ENCODE measurements at regions not wholly inside any gene's neighbourhood (a gene's known extent, or its start where the extent isn't known, plus 50 kb on each side); places are given as distances from the start of the nearest gene placed in this dataset.

- TF ChIP-seq CTCF (IDR thresholded peaks at IDR 0.05; ENCODE audit: low read length) (no peak), EZH2 (optimal IDR thresholded peaks at IDR 0.05; ENCODE audit: low read depth, low read length) (no peak)
Measured at GRCh38 chr20:52270696-52271095, 79.1 kb upstream of the ZFP64 start.

Measured in MM.1S (cell line).